Sigmoid colon (tissue), 6 donors: ENCODE measurements at regions not wholly inside any gene's neighbourhood (a gene's known extent, or its start where the extent isn't known, plus 50 kb on each side); places are given as distances from the start of the nearest gene placed in this dataset.
"Not testable (repeated sequence)": the region's sequence is repeated elsewhere in the genome, so short reads cannot be mapped to it uniquely, and the experiment has no call there.

Experiments
- DNase-seq: peaks from one replicate; pipeline ENCODE4 v3.0.0-alpha.2; 2019
- H3K27ac ChIP-seq, 4 donors: fragments of 200-600 bp; sonication (generic); one replicate each; pipeline ENCODE4 v1.5.1; 2016 to 2019; ENCODE audit warnings: mild to moderate bottlenecking in 1 of 4
- H3K27me3 ChIP-seq, 3 donors: fragments of 200-600 bp; sonication (generic); one replicate each; pipeline ENCODE4 v1.5.1; 2019; ENCODE audit warnings: mild to moderate bottlenecking in 1 of 3
- H3K36me3 ChIP-seq, 4 donors: fragments of 200-600 bp; sonication (generic); one replicate each; pipeline ENCODE4 v1.5.1; 2016 to 2019
- H3K4me1 ChIP-seq, 4 donors: fragments of 200-600 bp; sonication (generic); one replicate each; pipeline ENCODE4 v1.5.1; 2017 to 2019
- H3K4me3 ChIP-seq, 4 donors: fragments of 200-600 bp; sonication (generic); one replicate each; pipeline ENCODE4 v1.5.1; 2017 to 2019; ENCODE audit warnings: mild to moderate bottlenecking in 2 of 4, moderate library complexity in 1 of 4
- H3K9me3 ChIP-seq, 4 donors: fragments of 200-600 bp in 3 of 4; sonication (generic) in 3 of 4; one replicate each; pipeline versions ENCODE4 v1.5.1 to v1.6.1; 2013 to 2019
- CTCF ChIP-seq, 4 experiments: fragments of 450-650 bp in 3 of 4; fragments of 200-600 bp in 1 of 4; IDR thresholded peaks; one replicate each; pipeline ENCODE4 v1.5.1; 2016 to 2019; ENCODE audit warnings: antibody characterized with exemption in 4 of 4, mild to moderate bottlenecking in 3 of 4, moderate library complexity in 2 of 4
- EP300 ChIP-seq, 4 donors: sonication (generic); formaldehyde crosslinking; IDR thresholded peaks; one replicate each; pipeline ENCODE4 v1.6.1; 2017; ENCODE audit warnings: antibody characterized with exemption in 4 of 4
- POLR2A ChIP-seq, 2 donors: fragments of 450-650 bp; IDR thresholded peaks; one replicate each; pipeline ENCODE4 v1.6.1; 2016; ENCODE audit warnings: antibody characterized with exemption in 2 of 2, mild to moderate bottlenecking in 2 of 2, moderate library complexity in 2 of 2
- POLR2AphosphoS5 ChIP-seq, 4 donors: sonication (generic); formaldehyde crosslinking; IDR thresholded peaks; one replicate each; pipeline ENCODE4 v1.6.1; 2017; ENCODE audit warnings: antibody characterized with exemption in 4 of 4
- WGBS, 2 donors: extraction: QIAGEN DNeasy Blood & Tissue Kit; methylation state at CpG; one replicate each; pipeline ENCODE4 v1.1.7; 2013; 5-methylcytosine and 5-hydroxymethylcytosine counted together
- intact Hi-C: fragments of 100-400 bp; cut with DNase I; formaldehyde crosslinking; loops from one replicate; pipeline ENCODE4 v1.15.1; 2023
- donor health status: healthy with polysubstance abuse.
- donor health status: healthy.

DNA sequence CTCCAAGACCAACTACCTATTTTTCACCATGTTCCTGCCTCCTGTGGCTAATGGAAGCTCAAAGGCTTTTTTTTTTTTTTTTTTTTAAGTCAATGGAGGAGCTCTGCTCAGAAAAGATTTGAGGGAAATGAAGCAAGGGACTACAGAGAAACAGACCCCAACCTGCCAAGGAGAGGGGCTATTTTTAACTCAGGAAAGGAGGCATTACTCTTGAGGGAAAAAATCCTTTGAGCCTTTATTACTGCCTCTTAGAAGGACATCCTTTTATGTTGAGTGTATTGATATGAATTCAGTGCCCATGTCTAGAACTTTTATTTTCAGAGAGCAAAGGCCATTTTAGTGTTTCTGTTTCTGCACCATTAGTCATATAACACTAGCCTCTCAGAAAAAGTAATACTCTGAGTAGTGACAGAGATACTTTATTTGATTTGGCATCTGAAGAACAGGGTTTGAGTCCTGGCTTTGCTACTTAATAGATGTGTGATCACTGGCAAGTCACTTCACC is 68.1 kb upstream of the PCDH8 start:
- intact Hi-C loops, result no loop called here
- Histone ChIP-seq H3K9me3 (peaks cover 0 to 3% (median 0%) of the 10 kb centered on the region in 4 donors), H3K36me3 (no peaks in the 10 kb centered on the region), H3K4me3 (no peak overlapping the region), H3K27me3 (no peaks in the 10 kb centered on the region), H3K4me1 (no peaks in the 10 kb centered on the region), H3K27ac (no peak overlapping the region)
- TF ChIP-seq CTCF (IDR thresholded peaks at IDR 0.05) (no peak), POLR2A (IDR thresholded peaks at IDR 0.05) (no peak), EP300 (IDR thresholded peaks at IDR 0.05) (no peak), POLR2AphosphoS5 (IDR thresholded peaks at IDR 0.05) (no peak)
- DNase-seq, result no peak

DNA sequence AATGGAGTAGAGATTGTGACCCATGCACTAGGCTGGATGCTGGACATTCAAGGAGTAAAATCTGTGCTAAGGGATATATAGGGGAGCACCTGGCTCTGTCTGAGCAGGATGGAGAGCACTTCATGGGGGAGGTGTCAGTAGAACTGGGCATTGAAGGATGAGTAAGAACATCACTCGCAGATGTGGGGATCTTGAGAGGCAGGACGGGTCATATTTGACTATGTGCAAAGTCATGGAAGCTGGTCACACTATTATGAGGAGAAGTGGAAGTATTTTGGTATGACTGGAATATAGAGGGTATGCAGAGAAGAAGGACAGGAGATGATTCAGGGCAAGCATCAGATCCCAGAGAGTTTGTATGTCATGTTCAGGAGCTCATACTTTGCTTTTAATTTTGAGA is 62.9 kb upstream of the PCDH8 start:
- H3K27ac ChIP-seq, result no peak overlapping the region
- peaks cover 0 to 3% (median 0%) of the 10 kb centered on the region in 4 donors for H3K9me3 ChIP-seq
- TF ChIP-seq EP300 (IDR thresholded peaks at IDR 0.05) (no peak), CTCF (IDR thresholded peaks at IDR 0.05) (no peak), POLR2A (IDR thresholded peaks at IDR 0.05) (no peak), POLR2AphosphoS5 (IDR thresholded peaks at IDR 0.05) (no peak)
- H3K4me3 ChIP-seq, result no peak overlapping the region
- no peaks in the 10 kb centered on the region for H3K36me3 ChIP-seq
- H3K27me3 ChIP-seq, result peaks cover 0 to 13% (median 10%) of the 10 kb centered on the region in 3 donors
- intact Hi-C loops, result no loop called here
- H3K4me1 ChIP-seq, result no peaks in the 10 kb centered on the region
- no peak for DNase-seq
- WGBS, 2 donors, result 65 to 89% methylated on average over 2 of the region's 2 CpGs

- H3K9me3 ChIP-seq, DNase-seq, H3K36me3 ChIP-seq, H3K27ac ChIP-seq, intact Hi-C loops, H3K4me1 ChIP-seq, H3K4me3 ChIP-seq: not testable (repeated sequence)
- H3K27me3 ChIP-seq, result peaks cover 0 to 13% (median 10%) of the 10 kb centered on the region in 3 donors
- 47 to 54% methylated on average over 2 of the region's 2 CpGs for WGBS, 2 donors
These were observed 61.9 kb upstream of the PCDH8 start for GRCh38 chr13:52910318-52910717.

DNA sequence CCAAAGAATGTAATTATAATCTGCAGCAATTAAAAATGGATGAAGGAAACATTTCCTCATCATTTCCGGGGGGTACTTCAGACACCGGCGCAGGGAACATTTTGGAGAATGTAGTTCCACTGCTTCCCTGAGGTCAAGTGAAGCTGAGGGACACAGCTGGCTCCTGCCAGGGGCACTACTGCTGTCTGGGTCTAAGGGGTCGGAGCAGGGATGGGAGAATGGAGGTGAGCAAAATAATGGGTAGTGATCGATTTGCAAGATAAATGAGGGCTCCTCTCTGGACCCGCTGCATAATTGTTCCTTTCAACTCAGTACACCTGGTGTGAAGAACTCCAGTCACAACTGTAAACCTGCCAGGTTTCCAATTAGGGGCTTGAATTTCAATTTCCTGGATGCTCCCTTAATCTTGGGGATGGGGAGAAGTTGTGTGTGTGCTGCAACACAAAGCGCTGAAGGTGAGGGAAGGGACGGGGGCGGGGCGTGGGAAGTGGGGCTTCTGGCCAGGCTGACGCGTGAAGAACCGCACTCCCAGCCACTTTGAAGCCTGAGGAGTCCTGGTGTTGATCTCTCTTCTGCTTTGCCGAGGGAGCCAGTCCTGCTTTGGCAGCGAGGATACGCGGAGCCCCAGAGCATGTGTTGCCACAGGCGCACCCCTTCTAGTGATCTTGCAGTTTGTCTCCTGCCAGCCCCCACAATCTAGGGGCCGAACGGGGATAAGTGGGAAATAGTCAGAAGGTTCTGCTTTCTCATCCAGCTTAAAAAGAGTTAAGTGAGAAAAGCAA is 57.9 kb upstream of the PCDH8 start:
- WGBS, 2 donors, result 38 to 66% methylated on average over 20 of the region's 20 CpGs
- no peak for TF ChIP-seq POLR2A (IDR thresholded peaks at IDR 0.05)
- TF ChIP-seq CTCF (IDR thresholded peaks at IDR 0.05), result no peak
- TF ChIP-seq POLR2AphosphoS5 (IDR thresholded peaks at IDR 0.05), result no peak
- no peak for TF ChIP-seq EP300 (IDR thresholded peaks at IDR 0.05)
- intact Hi-C loops, result no loop called here
- H3K9me3 ChIP-seq, result no peaks in the 10 kb centered on the region
- H3K4me3 ChIP-seq, result no peak overlapping the region
- no peaks in the 10 kb centered on the region for H3K4me1 ChIP-seq
- no peaks in the 10 kb centered on the region for H3K36me3 ChIP-seq
- no peak for DNase-seq
- peaks cover 0 to 13% (median 10%) of the 10 kb centered on the region in 3 donors for H3K27me3 ChIP-seq
- H3K27ac ChIP-seq, result no peak overlapping the region

DNA sequence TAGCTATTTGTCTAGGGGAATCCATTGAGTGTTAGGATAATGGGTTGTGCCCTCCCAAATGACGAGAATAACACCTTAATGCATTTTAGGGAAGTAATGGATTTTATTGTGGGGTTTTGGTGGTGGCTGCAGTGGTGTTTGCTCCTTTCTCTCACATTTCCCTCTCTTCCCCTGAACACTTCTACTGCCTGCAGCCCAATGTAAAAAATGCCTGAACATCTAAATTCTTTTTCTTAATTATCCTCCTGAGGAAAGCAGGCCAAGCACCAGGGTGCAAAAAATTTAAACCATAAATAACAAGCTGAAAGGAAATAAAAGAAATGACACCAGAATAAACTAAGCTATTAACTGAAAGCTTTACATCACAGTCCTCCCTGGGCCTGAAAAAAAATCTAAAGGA is 57.3 kb upstream of the PCDH8 start:
- Histone ChIP-seq H3K36me3 (no peaks in the 10 kb centered on the region), H3K4me3 (no peak overlapping the region), H3K27me3 (peaks cover 0 to 13% (median 10%) of the 10 kb centered on the region in 3 donors), H3K9me3 (no peaks in the 10 kb centered on the region), H3K27ac (no peak overlapping the region), H3K4me1 (no peaks in the 10 kb centered on the region)
- TF ChIP-seq POLR2AphosphoS5 (IDR thresholded peaks at IDR 0.05) (no peak), CTCF (IDR thresholded peaks at IDR 0.05) (no peak)
- no peak for DNase-seq
- whole genome bisulfite sequencing, 2 donors, result 55 to 61% methylated on average over 1 of the region's 1 CpG
- intact Hi-C loops, result no loop called here
